ENCODE measurements at regions not wholly inside any gene's neighbourhood (a gene's known extent, or its start where the extent isn't known, plus 50 kb on each side); places are given as distances from the start of the nearest gene placed in this dataset.

- H3K27ac ChIP-seq (ENCODE audit: low read depth in 1 of 2, low read length in 2 of 2): no peak overlapping the region
- TF ChIP-seq SP1 (IDR thresholded peaks at IDR 0.05) (no peak), TAF1 (conservative IDR thresholded peaks at IDR 0.05) (no peak), GABPA (IDR thresholded peaks at IDR 0.05 in 1 of 2, conservative IDR thresholded peaks at IDR 0.05 in 1 of 2) (no peak), ZBTB33 (IDR thresholded peaks at IDR 0.05) (no peak), HNF4A (conservative IDR thresholded peaks at IDR 0.05) (no peak), JUND (IDR thresholded peaks at IDR 0.05) (no peak), NR2F2 (IDR thresholded peaks at IDR 0.05) (no peak), REST (IDR thresholded peaks at IDR 0.05) (no peak), HNF4G (IDR thresholded peaks at IDR 0.05) (no peak), RAD21 (IDR thresholded peaks at IDR 0.05) (no peak), FOXA2 (IDR thresholded peaks at IDR 0.05) (no peak), MAX (IDR thresholded peaks at IDR 0.05) (no peak), ATF3 (IDR thresholded peaks at IDR 0.05) (no peak)
- WGBS: 90% methylated on average over 7 of the region's 7 CpGs
- no peaks in the 10 kb centered on the region for H3K4me1 ChIP-seq (ENCODE audit: control insufficient read depth in 4 of 4, insufficient read depth in 4 of 4, low read length in 3 of 4)
- peaks cover 0 to 11% (median 7%) of the 10 kb centered on the region in 4 donors for H3K27me3 ChIP-seq (ENCODE audit: control insufficient read depth in 4 of 4, insufficient read depth in 4 of 4, low read length in 3 of 4)
- H3K4me3 ChIP-seq (ENCODE audit: low read depth in 1 of 3, low read length in 3 of 3): no peak overlapping the region
- no peak overlapping the region for H3K9ac ChIP-seq (ENCODE audit: low read depth in 1 of 2, low read length in 2 of 2)
- DNase-seq (ENCODE audit: low spot score): no peak
- no peaks in the 10 kb centered on the region for H3K9me3 ChIP-seq (ENCODE audit: control insufficient read depth in 4 of 4, low read length in 3 of 4)
- H3K36me3 ChIP-seq (ENCODE audit: control insufficient read depth in 4 of 4, insufficient read depth in 3 of 4, low read depth in 1 of 4, low read length in 3 of 4): no peaks in the 10 kb centered on the region
Measured at GRCh38 chr15:100704281-100705055, 102.1 kb downstream of the ASB7 start.

- H3K4me3 ChIP-seq (ENCODE audit: low read depth in 1 of 3, low read length in 3 of 3): no peak overlapping the region
- 91% methylated on average over 7 of the region's 7 CpGs for WGBS
- H3K27ac ChIP-seq (ENCODE audit: low read depth in 1 of 2, low read length in 2 of 2): no peak overlapping the region
- H3K4me1 ChIP-seq (ENCODE audit: control insufficient read depth in 4 of 4, insufficient read depth in 4 of 4, low read length in 3 of 4): no peaks in the 10 kb centered on the region
- TF ChIP-seq HNF4G (IDR thresholded peaks at IDR 0.05) (no peak), EGR1 (IDR thresholded peaks at IDR 0.05; ENCODE audit: low read depth in 2 of 2) (no peak), MAX (IDR thresholded peaks at IDR 0.05) (no peak), RAD21 (IDR thresholded peaks at IDR 0.05) (no peak), JUND (IDR thresholded peaks at IDR 0.05) (no peak), REST (IDR thresholded peaks at IDR 0.05) (no peak), FOXA1 (IDR thresholded peaks at IDR 0.05) (no peak), FOXA2 (IDR thresholded peaks at IDR 0.05) (no peak), CTCF (IDR thresholded peaks at IDR 0.05; ENCODE audit: low read depth, low read length, missing input control) (no peak)
- no peak overlapping the region for H3K9ac ChIP-seq (ENCODE audit: low read depth in 1 of 2, low read length in 2 of 2)
- H3K9me3 ChIP-seq (ENCODE audit: control insufficient read depth in 4 of 4, low read length in 3 of 4): no peaks in the 10 kb centered on the region
- DNase-seq (ENCODE audit: low spot score): no peak
- H3K27me3 ChIP-seq (ENCODE audit: control insufficient read depth in 4 of 4, insufficient read depth in 4 of 4, low read length in 3 of 4): peaks cover 0 to 11% (median 7%) of the 10 kb centered on the region in 4 donors
- H3K36me3 ChIP-seq (ENCODE audit: control insufficient read depth in 4 of 4, insufficient read depth in 3 of 4, low read depth in 1 of 4, low read length in 3 of 4): no peaks in the 10 kb centered on the region
Measured at GRCh38 chr15:100705065-100705464, 102.7 kb downstream of the ASB7 start.

Measured in liver (tissue), 8 donors.